Stomach (tissue), 8 donors: ENCODE measurements at regions not wholly inside any gene's neighbourhood (a gene's known extent, or its start where the extent isn't known, plus 50 kb on each side); places are given as distances from the start of the nearest gene placed in this dataset.
"Not testable (repeated sequence)": the region's sequence is repeated elsewhere in the genome, so short reads cannot be mapped to it uniquely, and the experiment has no call there.

Experiments
- DNase-seq, 2 donors: peaks; one replicate each; pipeline versions ENCODE4 v3.0.0 to v3.0.0-alpha.2; 2013 to 2019
- H3K27ac ChIP-seq, 5 donors: fragments of 200-600 bp in 4 of 5; sonication (generic) in 4 of 5; one replicate each; pipeline ENCODE4 v1.5.1; 2013 to 2019; ENCODE audit warnings: mild to moderate bottlenecking in 1 of 5, moderate library complexity in 1 of 5
- H3K27me3 ChIP-seq, 3 donors: fragments of 200-600 bp; sonication (generic); one replicate each; pipeline ENCODE4 v1.5.1; 2017 to 2019; ENCODE audit warnings: mixed run types in 1 of 3
- H3K36me3 ChIP-seq, 4 donors: fragments of 200-600 bp; sonication (generic); 1 replicate in 3 of 4; 2 replicates in 1 of 4; pipeline ENCODE4 v1.5.1; 2016 to 2019
- H3K4me1 ChIP-seq, 4 donors: fragments of 200-600 bp; sonication (generic); one replicate each; pipeline ENCODE4 v1.5.1; 2016 to 2019
- H3K4me3 ChIP-seq, 4 donors: fragments of 200-600 bp; sonication (generic) in 3 of 4; one replicate each; pipeline ENCODE4 v1.5.1; 2016 to 2019; ENCODE audit warnings: mild to moderate bottlenecking in 1 of 4
- H3K9me3 ChIP-seq, 4 donors: fragments of 200-600 bp; sonication (generic); one replicate each; pipeline ENCODE4 v1.5.1; 2016 to 2019
- EP300 ChIP-seq: sonication (generic); formaldehyde crosslinking; IDR thresholded peaks from one replicate; pipeline ENCODE4 v1.6.1; 2017; ENCODE audit warnings: antibody characterized with exemption
- POLR2A ChIP-seq, 4 donors: fragments of 450-650 bp; IDR thresholded peaks; one replicate each; pipeline ENCODE4 v1.6.1; 2016; ENCODE audit warnings: antibody characterized with exemption in 4 of 4, control low read depth in 2 of 4, mild to moderate bottlenecking in 1 of 4, moderate library complexity in 1 of 4
- POLR2AphosphoS5 ChIP-seq, 3 donors: sonication (generic); formaldehyde crosslinking; IDR thresholded peaks; one replicate each; pipeline ENCODE4 v1.6.1; 2016; ENCODE audit warnings: antibody characterized with exemption in 3 of 3
- WGBS, 5 donors: extraction: QIAGEN DNeasy Blood & Tissue Kit in 3 of 5; methylation state at CpG; one replicate each; pipeline versions ENCODE4 v1.1.5 to v1.1.7; 2013 to 2018; 5-methylcytosine and 5-hydroxymethylcytosine counted together
- intact Hi-C: fragments of 100-400 bp; cut with DNase I; formaldehyde crosslinking; loops from one replicate; pipeline ENCODE4 v1.15.1; 2023; ENCODE audit warnings: low total_unique reads
- TF ChIP-seq, protein P1 (sequence below), 7 experiments: fragments of 450-650 bp in 4 of 7; fragments of 200-600 bp in 3 of 7; sonication (generic) in 3 of 7; IDR thresholded peaks; one replicate each; pipeline ENCODE4 v1.5.1; 2016 to 2019; ENCODE audit warnings: antibody characterized with exemption in 7 of 7, control low read depth in 2 of 7, mild to moderate bottlenecking in 1 of 7
- donor health status: healthy with polysubstance abuse.
- donor health status: Bipolar disorder and iron deficiency.
- donor health status: healthy.

DNA sequence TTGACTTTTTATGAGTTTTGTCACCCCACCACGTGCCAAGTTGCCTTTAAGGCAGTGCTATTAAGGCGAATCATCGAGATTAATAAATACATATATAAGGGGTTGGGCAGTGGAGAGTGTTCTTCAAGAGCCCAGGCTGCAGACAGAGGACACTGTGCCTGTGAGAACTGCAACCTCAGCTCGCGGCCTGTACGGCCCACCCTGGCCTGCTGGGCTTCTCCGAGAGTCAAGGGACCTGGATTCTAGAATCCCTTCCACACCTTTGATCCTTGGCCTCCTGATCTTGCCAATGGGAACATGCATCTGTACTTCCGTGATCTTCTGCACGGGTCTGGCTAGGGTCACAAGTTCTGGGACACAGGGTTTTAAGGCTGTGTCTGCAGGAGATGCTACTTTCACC is 54.5 kb downstream of the IRX5 start:
- no peak overlapping the region for H3K27ac ChIP-seq
- H3K36me3 ChIP-seq = no peaks in the 10 kb centered on the region
- H3K9me3 ChIP-seq = no peaks in the 10 kb centered on the region
- peaks cover 0 to 6% (median 0%) of the 10 kb centered on the region in 3 donors for H3K27me3 ChIP-seq
- H3K4me3 ChIP-seq = no peak overlapping the region
- no peaks in the 10 kb centered on the region for H3K4me1 ChIP-seq
- TF ChIP-seq POLR2AphosphoS5 (IDR thresholded peaks at IDR 0.05) = no peak
- no peak for TF ChIP-seq POLR2A (IDR thresholded peaks at IDR 0.05)
- TF ChIP-seq EP300 = no peak
- TF ChIP-seq, protein P1, sequence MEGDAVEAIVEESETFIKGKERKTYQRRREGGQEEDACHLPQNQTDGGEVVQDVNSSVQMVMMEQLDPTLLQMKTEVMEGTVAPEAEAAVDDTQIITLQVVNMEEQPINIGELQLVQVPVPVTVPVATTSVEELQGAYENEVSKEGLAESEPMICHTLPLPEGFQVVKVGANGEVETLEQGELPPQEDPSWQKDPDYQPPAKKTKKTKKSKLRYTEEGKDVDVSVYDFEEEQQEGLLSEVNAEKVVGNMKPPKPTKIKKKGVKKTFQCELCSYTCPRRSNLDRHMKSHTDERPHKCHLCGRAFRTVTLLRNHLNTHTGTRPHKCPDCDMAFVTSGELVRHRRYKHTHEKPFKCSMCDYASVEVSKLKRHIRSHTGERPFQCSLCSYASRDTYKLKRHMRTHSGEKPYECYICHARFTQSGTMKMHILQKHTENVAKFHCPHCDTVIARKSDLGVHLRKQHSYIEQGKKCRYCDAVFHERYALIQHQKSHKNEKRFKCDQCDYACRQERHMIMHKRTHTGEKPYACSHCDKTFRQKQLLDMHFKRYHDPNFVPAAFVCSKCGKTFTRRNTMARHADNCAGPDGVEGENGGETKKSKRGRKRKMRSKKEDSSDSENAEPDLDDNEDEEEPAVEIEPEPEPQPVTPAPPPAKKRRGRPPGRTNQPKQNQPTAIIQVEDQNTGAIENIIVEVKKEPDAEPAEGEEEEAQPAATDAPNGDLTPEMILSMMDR (IDR thresholded peaks at IDR 0.05) = no peak
- WGBS, 5 donors = 78 to 85% (median 80%) methylated on average over 9 of the region's 9 CpGs
- intact Hi-C loops = no loop called here
- no peak for DNase-seq

DNA sequence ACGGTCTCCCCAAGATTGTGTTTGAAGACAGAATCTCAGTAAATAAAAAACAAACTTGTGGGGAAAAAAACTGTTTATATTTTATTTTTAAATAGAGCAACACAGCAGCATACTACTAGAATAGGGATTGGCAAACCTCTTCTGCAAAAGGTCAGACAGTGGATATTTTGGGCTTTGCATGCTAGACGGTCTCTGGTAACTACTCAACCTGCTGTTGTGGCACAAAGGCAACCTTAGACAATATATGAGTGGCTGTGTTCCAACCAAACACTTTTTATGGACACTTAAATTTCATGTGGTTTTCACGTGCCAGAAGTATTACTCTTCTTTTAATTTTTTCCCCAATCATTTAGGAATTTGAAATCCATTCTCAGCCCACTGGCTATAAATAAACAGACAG is 55.0 kb downstream of the IRX5 start:
- H3K27ac ChIP-seq = no peak overlapping the region
- no peak overlapping the region for H3K4me3 ChIP-seq
- no peaks in the 10 kb centered on the region for H3K4me1 ChIP-seq
- H3K27me3 ChIP-seq = peaks cover 0 to 6% (median 0%) of the 10 kb centered on the region in 3 donors
- intact Hi-C loops = no loop called here
- no peaks in the 10 kb centered on the region for H3K9me3 ChIP-seq
- no peak for TF ChIP-seq POLR2AphosphoS5 (IDR thresholded peaks at IDR 0.05)
- no peaks in the 10 kb centered on the region for H3K36me3 ChIP-seq
- no peak for DNase-seq
- WGBS, 5 donors = 61 to 75% (median 70%) methylated on average over 3 of the region's 3 CpGs

- Histone ChIP-seq H3K9me3 (no peaks in the 10 kb centered on the region), H3K27me3 (peaks cover 0 to 6% (median 0%) of the 10 kb centered on the region in 3 donors), H3K36me3 (no peaks in the 10 kb centered on the region), H3K4me3 (no peak overlapping the region), H3K27ac (no peak overlapping the region), H3K4me1 (no peaks in the 10 kb centered on the region)
- TF ChIP-seq EP300 = no peak
- TF ChIP-seq POLR2A (IDR thresholded peaks at IDR 0.05) = no peak
- TF ChIP-seq POLR2AphosphoS5 (IDR thresholded peaks at IDR 0.05) = no peak
- TF ChIP-seq, protein P1 (IDR thresholded peaks at IDR 0.05) = no peak
- intact Hi-C loops = no loop called here
- no peak for DNase-seq
- WGBS, 5 donors = 76 to 87% (median 84%) methylated on average over 8 of the region's 8 CpGs
Measured at GRCh38 chr16:54986409-54986808, 55.7 kb downstream of the IRX5 start.

DNA sequence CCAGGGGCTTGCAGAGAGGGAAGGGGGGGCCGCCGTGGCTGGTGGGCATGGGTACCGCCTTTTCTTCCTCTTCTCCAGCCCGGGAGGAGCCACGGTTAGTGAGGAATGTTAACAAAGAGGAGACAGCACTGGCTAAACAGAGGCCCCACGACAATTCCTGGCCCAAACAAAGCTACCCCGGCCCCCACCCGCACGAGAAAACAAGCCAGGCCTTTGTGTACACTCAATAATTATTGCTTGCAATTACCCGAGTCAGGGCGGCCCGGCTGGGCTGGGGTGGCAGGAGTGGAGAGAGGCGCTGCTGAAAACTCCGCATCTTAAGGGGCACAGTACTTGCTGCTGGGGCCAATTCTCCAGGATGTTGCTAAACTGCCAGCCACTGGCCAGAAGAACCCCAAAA is 56.4 kb downstream of the IRX5 start:
- Histone ChIP-seq H3K27ac (no peak overlapping the region), H3K27me3 (peaks cover 0 to 10% (median 0%) of the 10 kb centered on the region in 3 donors), H3K4me3 (no peak overlapping the region), H3K4me1 (no peaks in the 10 kb centered on the region), H3K36me3 (no peaks in the 10 kb centered on the region), H3K9me3 (no peaks in the 10 kb centered on the region)
- TF ChIP-seq POLR2A (IDR thresholded peaks at IDR 0.05) = no peak
- TF ChIP-seq POLR2AphosphoS5 (IDR thresholded peaks at IDR 0.05) = no peak
- no peak for TF ChIP-seq EP300
- TF ChIP-seq, protein P1 (IDR thresholded peaks at IDR 0.05) = no peak
- no peak for DNase-seq
- intact Hi-C loops = no loop called here
- WGBS, 5 donors = 33 to 51% (median 38%) methylated on average over 11 to 14 of the region's 14 CpGs

DNA sequence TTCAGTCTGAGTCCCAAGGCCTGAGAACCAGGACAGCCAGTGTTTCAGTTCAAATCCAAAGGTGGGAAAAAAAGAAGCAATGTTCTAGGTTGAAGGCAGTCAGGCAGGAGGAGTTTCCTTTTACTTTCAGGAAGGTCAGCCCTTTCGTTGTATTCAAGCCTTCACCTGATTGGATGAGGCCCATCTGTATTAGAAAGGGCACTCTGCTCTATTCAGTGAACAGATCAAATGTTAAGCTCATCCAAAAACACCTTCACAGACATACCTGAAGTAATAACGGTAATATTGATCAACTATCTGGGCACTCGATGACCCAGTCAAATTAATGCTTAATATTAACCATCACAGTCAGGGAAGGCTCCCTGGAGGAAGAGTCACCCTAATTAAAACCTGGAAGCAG is 60.9 kb downstream of the IRX5 start:
- Histone ChIP-seq H3K4me1 (no peaks in the 10 kb centered on the region), H3K27ac (no peak overlapping the region), H3K27me3 (peaks cover 0 to 18% (median 0%) of the 10 kb centered on the region in 3 donors), H3K9me3 (no peaks in the 10 kb centered on the region), H3K36me3 (no peaks in the 10 kb centered on the region), H3K4me3 (no peak overlapping the region)
- 72 to 81% (median 76%) methylated on average over 3 of the region's 3 CpGs for WGBS, 5 donors
- TF ChIP-seq POLR2A (IDR thresholded peaks at IDR 0.05) (no peak), POLR2AphosphoS5 (IDR thresholded peaks at IDR 0.05) (no peak), EP300 (no peak)
- TF ChIP-seq, protein P1 (IDR thresholded peaks at IDR 0.05) = no peak
- no peak for DNase-seq
- intact Hi-C loops = no loop called here

DNA sequence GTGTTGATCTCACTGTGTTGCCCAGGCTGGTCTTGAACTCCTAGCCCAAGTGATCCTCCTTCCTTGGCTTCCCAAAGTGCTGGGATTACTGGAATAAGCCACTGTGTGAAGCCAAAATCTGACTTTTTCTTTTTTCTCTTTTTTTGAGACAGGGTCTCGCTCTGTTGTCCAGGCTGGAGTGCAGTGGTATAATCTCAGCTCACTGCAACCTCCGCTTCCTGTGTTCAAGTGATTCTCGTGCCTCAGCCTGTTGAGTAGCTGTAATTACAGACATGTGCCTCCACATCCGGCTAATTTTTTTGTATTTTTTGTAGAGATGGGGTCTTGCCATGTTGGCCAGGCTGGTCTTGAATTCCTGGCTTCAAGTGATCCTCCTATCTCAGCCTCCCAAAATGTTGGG is 61.3 kb downstream of the IRX5 start:
- H3K4me3 ChIP-seq, intact Hi-C loops, H3K27ac ChIP-seq, DNase-seq, H3K36me3 ChIP-seq, H3K9me3 ChIP-seq, H3K4me1 ChIP-seq: not testable (repeated sequence)
- WGBS, 5 donors = 79 to 87% (median 84%) methylated on average over 4 of the region's 4 CpGs
- H3K27me3 ChIP-seq = peaks cover 0 to 18% (median 0%) of the 10 kb centered on the region in 3 donors
